CD8-positive, alpha-beta memory T cell (primary cell): ENCODE measurements at regions not wholly inside any gene's neighbourhood (a gene's known extent, or its start where the extent isn't known, plus 50 kb on each side); places are given as distances from the start of the nearest gene placed in this dataset.

ENCODE experiments used
- CTCF ChIA-PET: fragments of 350-600 bp; sonication (Branson Sonifier 250); formaldehyde crosslinking; loops from one replicate; lab custom pipeline; 2021; ENCODE audit warnings: antibody characterized with exemption; lab: Charles Lee
- POLR2A ChIA-PET: fragments of 350-600 bp; sonication (Branson Sonifier 250); formaldehyde crosslinking; loops from one replicate; lab custom pipeline; 2021; ENCODE audit warnings: antibody characterized with exemption; lab: Charles Lee
- DNase-seq, 5 donors: peaks; one replicate each; pipeline versions ENCODE4 v3.0.0 to v3.0.0-alpha.2; 2020 to 2022; ENCODE audit warnings: mixed read lengths in 1 of 5
- H3K27ac ChIP-seq: one replicate; pipeline ENCODE4 v1.7.0; 2013; ENCODE audit warnings: low read depth, mild to moderate bottlenecking, low read length, moderate library complexity
- H3K27me3 ChIP-seq: 2 replicates; pipeline ENCODE4 v1.7.0; 2013; ENCODE audit warnings: low read length, mild to moderate bottlenecking; ENCODE audit not compliant: insufficient read depth, poor library complexity, severe bottlenecking
- H3K36me3 ChIP-seq: 2 replicates; pipeline ENCODE4 v1.7.0; 2013; ENCODE audit warnings: mild to moderate bottlenecking, low read length, moderate library complexity; ENCODE audit not compliant: insufficient read depth
- H3K4me1 ChIP-seq: 2 replicates; pipeline ENCODE4 v1.7.0; 2013; ENCODE audit warnings: mild to moderate bottlenecking, low read length, moderate library complexity; ENCODE audit not compliant: insufficient read depth
- H3K4me3 ChIP-seq: 2 replicates; pipeline ENCODE4 v1.7.0; 2013; ENCODE audit warnings: mild to moderate bottlenecking, low read length
- H3K9me3 ChIP-seq: 2 replicates; pipeline ENCODE4 v1.7.0; 2013; ENCODE audit warnings: mild to moderate bottlenecking, low read length
- H3K27ac Mint-ChIP-seq, 8 donors: one replicate each; pipeline ENCODE4 v1.8.0; 2020 to 2021; ENCODE audit warnings: mixed read lengths in 8 of 8, mild to moderate bottlenecking in 6 of 8, inconsistent platforms in 3 of 8, moderate library complexity in 3 of 8
- H3K27me3 Mint-ChIP-seq, 2 donors: one replicate each; pipeline ENCODE4 v1.8.0; 2020 to 2021; ENCODE audit warnings: mixed read lengths in 2 of 2, mild to moderate bottlenecking in 1 of 2, moderate library complexity in 1 of 2
- H3K36me3 Mint-ChIP-seq, 3 donors: one replicate each; pipeline ENCODE4 v1.8.0; 2020 to 2021; ENCODE audit warnings: mixed read lengths in 3 of 3, inconsistent platforms in 1 of 3, mild to moderate bottlenecking in 1 of 3
- H3K4me1 Mint-ChIP-seq, 3 donors: one replicate each; pipeline ENCODE4 v1.8.0; 2020 to 2021; ENCODE audit warnings: mixed read lengths in 3 of 3, inconsistent platforms in 1 of 3, mild to moderate bottlenecking in 1 of 3
- H3K4me3 Mint-ChIP-seq, 7 donors: one replicate each; pipeline ENCODE4 v1.8.0; 2020 to 2021; ENCODE audit warnings: mixed read lengths in 7 of 7, mild to moderate bottlenecking in 6 of 7, moderate library complexity in 4 of 7, inconsistent platforms in 2 of 7
- H3K9me3 Mint-ChIP-seq, 5 donors: one replicate each; pipeline ENCODE4 v1.8.0; 2020 to 2022; ENCODE audit warnings: mixed read lengths in 5 of 5, mild to moderate bottlenecking in 3 of 5, moderate library complexity in 2 of 5, inconsistent platforms in 1 of 5

GRCh38 chr16:75841517-75841916 lies 115.2 kb upstream of the CPHXL start:
- Histone ChIP-seq H3K9me3 (no peaks in the 10 kb centered on the region), H3K4me3 (no peak overlapping the region), H3K27me3 (no peaks in the 10 kb centered on the region), H3K4me1 (no peaks in the 10 kb centered on the region), H3K27ac (no peak overlapping the region), H3K36me3 (no peaks in the 10 kb centered on the region)
- ChIA-PET POLR2A (interaction anchor here (0.7 kb wide), 1 partner anchor 398 kb away, joined by 3 read pairs; no protein-coding TSS in a partner anchor), CTCF (no interaction called here)
- Mint-ChIP-seq H3K9me3 (no peaks in the 10 kb centered on the region), H3K36me3 (no peaks in the 10 kb centered on the region), H3K27ac (no peak overlapping the region), H3K4me3 (no peak overlapping the region), H3K27me3 (peaks cover 5 to 13% of the 10 kb centered on the region in 2 donors), H3K4me1 (no peaks in the 10 kb centered on the region)
- DNase-seq, result no peak

- H3K9me3 Mint-ChIP-seq, result peaks cover 0 to 5% (median 0%) of the 10 kb centered on the region in 5 donors
- ChIA-PET POLR2A (no interaction called here), CTCF (no interaction called here)
- H3K27me3 Mint-ChIP-seq, result peaks cover 4 to 7% of the 10 kb centered on the region in 2 donors
- Histone ChIP-seq H3K36me3 (no peaks in the 10 kb centered on the region), H3K4me1 (no peaks in the 10 kb centered on the region), H3K4me3 (no peak overlapping the region), H3K27ac (no peak overlapping the region), H3K27me3 (no peaks in the 10 kb centered on the region), H3K9me3 (no peaks in the 10 kb centered on the region)
- DNase-seq, result no peak
- no peaks in the 10 kb centered on the region for H3K4me1 Mint-ChIP-seq
- no peak overlapping the region for H3K27ac Mint-ChIP-seq
- no peak overlapping the region for H3K4me3 Mint-ChIP-seq
- no peaks in the 10 kb centered on the region for H3K36me3 Mint-ChIP-seq
Measured at GRCh38 chr16:75847172-75847571, 120.9 kb upstream of the CPHXL start.

GRCh38 chr16:75854152-75854551 lies 127.9 kb upstream of the CPHXL start:
- Mint-ChIP-seq H3K4me3 (no peak overlapping the region), H3K27ac (no peak overlapping the region), H3K4me1 (no peaks in the 10 kb centered on the region), H3K36me3 (no peaks in the 10 kb centered on the region), H3K27me3 (peaks cover 11 to 21% of the 10 kb centered on the region in 2 donors), H3K9me3 (peaks cover 0 to 5% (median 0%) of the 10 kb centered on the region in 5 donors)
- POLR2A ChIA-PET, result no interaction called here
- CTCF ChIA-PET, result no interaction called here
- Histone ChIP-seq H3K36me3 (no peaks in the 10 kb centered on the region), H3K4me3 (no peak overlapping the region), H3K9me3 (no peaks in the 10 kb centered on the region), H3K4me1 (no peaks in the 10 kb centered on the region), H3K27ac (no peak overlapping the region), H3K27me3 (no peaks in the 10 kb centered on the region)
- no peak for DNase-seq

- no peaks in the 10 kb centered on the region for H3K36me3 Mint-ChIP-seq
- Histone ChIP-seq H3K36me3 (no peaks in the 10 kb centered on the region), H3K9me3 (no peaks in the 10 kb centered on the region), H3K4me3 (no peak overlapping the region), H3K27me3 (no peaks in the 10 kb centered on the region), H3K27ac (no peak overlapping the region), H3K4me1 (no peaks in the 10 kb centered on the region)
- no peaks in the 10 kb centered on the region for H3K9me3 Mint-ChIP-seq
- H3K27me3 Mint-ChIP-seq, result peaks cover 8 to 9% of the 10 kb centered on the region in 2 donors
- POLR2A ChIA-PET, result no interaction called here
- CTCF ChIA-PET, result no interaction called here
- no peak for DNase-seq
- H3K4me3 Mint-ChIP-seq, result no peak overlapping the region
- H3K4me1 Mint-ChIP-seq, result no peaks in the 10 kb centered on the region
- no peak overlapping the region for H3K27ac Mint-ChIP-seq
Measured at GRCh38 chr16:75860326-75861053, 134.2 kb upstream of the CPHXL start.

GRCh38 chr16:75861311-75862097 lies 135.2 kb upstream of the CPHXL start:
- peaks cover 0 to 2% (median 0%) of the 10 kb centered on the region in 5 donors for H3K9me3 Mint-ChIP-seq
- no peaks in the 10 kb centered on the region for H3K4me1 ChIP-seq
- H3K27me3 Mint-ChIP-seq, result peaks cover 8 to 9% of the 10 kb centered on the region in 2 donors
- no peaks in the 10 kb centered on the region for H3K36me3 Mint-ChIP-seq
- ChIA-PET POLR2A (no interaction called here), CTCF (no interaction called here)
- H3K4me3 ChIP-seq, result no peak overlapping the region
- H3K9me3 ChIP-seq, result no peaks in the 10 kb centered on the region
- H3K4me1 Mint-ChIP-seq, result no peaks in the 10 kb centered on the region
- H3K27ac ChIP-seq, result no peak overlapping the region
- no peak overlapping the region for H3K27ac Mint-ChIP-seq
- H3K27me3 ChIP-seq, result no peaks in the 10 kb centered on the region
- DNase-seq, result no peak
- no peak overlapping the region for H3K4me3 Mint-ChIP-seq
- no peaks in the 10 kb centered on the region for H3K36me3 ChIP-seq

- Histone ChIP-seq H3K27ac (no peak overlapping the region), H3K27me3 (no peaks in the 10 kb centered on the region), H3K9me3 (no peaks in the 10 kb centered on the region), H3K4me1 (no peaks in the 10 kb centered on the region), H3K36me3 (no peaks in the 10 kb centered on the region), H3K4me3 (no peak overlapping the region)
- no peak overlapping the region for H3K4me3 Mint-ChIP-seq
- no peak for DNase-seq
- POLR2A ChIA-PET, result no interaction called here
- no peaks in the 10 kb centered on the region for H3K4me1 Mint-ChIP-seq
- CTCF ChIA-PET, result no interaction called here
- H3K27me3 Mint-ChIP-seq, result peaks cover 5 to 8% of the 10 kb centered on the region in 2 donors
- H3K36me3 Mint-ChIP-seq, result no peaks in the 10 kb centered on the region
- H3K9me3 Mint-ChIP-seq, result peaks cover 0 to 2% (median 0%) of the 10 kb centered on the region in 5 donors
- H3K27ac Mint-ChIP-seq, result no peak overlapping the region
Measured at GRCh38 chr16:75862098-75862386, 135.8 kb upstream of the CPHXL start.

- Histone ChIP-seq H3K27me3 (no peaks in the 10 kb centered on the region), H3K27ac (no peak overlapping the region), H3K36me3 (no peaks in the 10 kb centered on the region), H3K4me3 (no peak overlapping the region), H3K9me3 (no peaks in the 10 kb centered on the region), H3K4me1 (no peaks in the 10 kb centered on the region)
- H3K9me3 Mint-ChIP-seq, result peaks cover 0 to 2% (median 0%) of the 10 kb centered on the region in 5 donors
- H3K27ac Mint-ChIP-seq, result no peak overlapping the region
- CTCF ChIA-PET, result no interaction called here
- no peaks in the 10 kb centered on the region for H3K36me3 Mint-ChIP-seq
- no peak overlapping the region for H3K4me3 Mint-ChIP-seq
- H3K4me1 Mint-ChIP-seq, result no peaks in the 10 kb centered on the region
- no peaks in the 10 kb centered on the region for H3K27me3 Mint-ChIP-seq
- DNase-seq, result no peak
- POLR2A ChIA-PET, result no interaction called here
Measured at GRCh38 chr16:75864243-75864642, 138.0 kb upstream of the CPHXL start.

GRCh38 chr16:75865736-75866135 lies 139.4 kb upstream of the CPHXL start:
- POLR2A ChIA-PET, result no interaction called here
- no peak overlapping the region for H3K4me3 Mint-ChIP-seq
- Histone ChIP-seq H3K27me3 (no peaks in the 10 kb centered on the region), H3K36me3 (no peaks in the 10 kb centered on the region), H3K9me3 (no peaks in the 10 kb centered on the region), H3K4me1 (no peaks in the 10 kb centered on the region), H3K27ac (no peak overlapping the region), H3K4me3 (no peak overlapping the region)
- peaks cover 0 to 2% (median 0%) of the 10 kb centered on the region in 5 donors for H3K9me3 Mint-ChIP-seq
- no peak for DNase-seq
- no peaks in the 10 kb centered on the region for H3K4me1 Mint-ChIP-seq
- H3K36me3 Mint-ChIP-seq, result no peaks in the 10 kb centered on the region
- peaks cover 0 to 9% of the 10 kb centered on the region in 2 donors for H3K27me3 Mint-ChIP-seq
- CTCF ChIA-PET, result no interaction called here
- no peak overlapping the region for H3K27ac Mint-ChIP-seq
